AG09309 (cell line): ENCODE measurements at regions not wholly inside any gene's neighbourhood (a gene's known extent, or its start where the extent isn't known, plus 50 kb on each side); places are given as distances from the start of the nearest gene placed in this dataset.
"Not testable (repeated sequence)": the region's sequence is repeated elsewhere in the genome, so short reads cannot be mapped to it uniquely, and the experiment has no call there.

ENCODE experiments used
- DNase-seq: peaks from one replicate; pipeline ENCODE4 v3.0.0-alpha.2; 2010; ENCODE audit warnings: low read depth
- H3K4me3 ChIP-seq: 2 replicates; pipeline ENCODE4 v1.5.1; 2011; ENCODE audit warnings: mild to moderate bottlenecking, low read depth, low read length, moderate library complexity; ENCODE audit not compliant: control insufficient read depth
- TF ChIP-seq, protein P1 (sequence below): IDR thresholded peaks from 2 replicates; pipeline ENCODE4 v1.5.1; 2011; ENCODE audit warnings: mild to moderate bottlenecking, low read depth, low read length, inconsistent platforms; ENCODE audit not compliant: insufficient read depth, control insufficient read depth; ENCODE audit errors: missing control alignments

DNA sequence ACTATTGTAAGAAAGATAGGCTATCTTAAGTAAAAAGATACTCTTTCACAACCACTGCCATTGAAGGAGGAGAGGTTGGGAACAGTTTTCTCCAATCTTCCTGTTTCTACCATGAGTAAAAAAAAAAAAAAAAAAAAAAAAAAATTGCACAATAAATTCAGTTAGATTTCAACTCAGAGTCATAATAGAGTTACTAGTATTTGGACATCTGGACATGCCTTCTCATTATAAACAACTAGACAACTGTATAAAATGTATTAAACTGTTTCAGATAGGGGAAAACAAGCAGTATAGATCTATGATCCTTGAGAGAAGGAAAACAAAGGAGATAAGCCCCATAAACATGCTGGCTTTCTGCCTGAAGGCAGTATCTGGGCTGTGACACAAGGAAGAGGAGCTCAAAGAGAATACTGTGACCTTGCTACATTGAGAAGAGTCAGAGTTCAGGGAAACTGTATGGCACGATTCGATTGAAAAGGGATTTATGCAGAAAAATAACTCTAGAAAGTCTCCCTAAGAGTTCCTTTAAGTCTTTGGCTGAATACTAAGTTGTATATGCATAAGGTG lies 249.2 kb upstream of the POU5F2 start:
- H3K4me3 ChIP-seq = no peak overlapping the region
- DNase-seq = no peak
- TF ChIP-seq, protein P1, sequence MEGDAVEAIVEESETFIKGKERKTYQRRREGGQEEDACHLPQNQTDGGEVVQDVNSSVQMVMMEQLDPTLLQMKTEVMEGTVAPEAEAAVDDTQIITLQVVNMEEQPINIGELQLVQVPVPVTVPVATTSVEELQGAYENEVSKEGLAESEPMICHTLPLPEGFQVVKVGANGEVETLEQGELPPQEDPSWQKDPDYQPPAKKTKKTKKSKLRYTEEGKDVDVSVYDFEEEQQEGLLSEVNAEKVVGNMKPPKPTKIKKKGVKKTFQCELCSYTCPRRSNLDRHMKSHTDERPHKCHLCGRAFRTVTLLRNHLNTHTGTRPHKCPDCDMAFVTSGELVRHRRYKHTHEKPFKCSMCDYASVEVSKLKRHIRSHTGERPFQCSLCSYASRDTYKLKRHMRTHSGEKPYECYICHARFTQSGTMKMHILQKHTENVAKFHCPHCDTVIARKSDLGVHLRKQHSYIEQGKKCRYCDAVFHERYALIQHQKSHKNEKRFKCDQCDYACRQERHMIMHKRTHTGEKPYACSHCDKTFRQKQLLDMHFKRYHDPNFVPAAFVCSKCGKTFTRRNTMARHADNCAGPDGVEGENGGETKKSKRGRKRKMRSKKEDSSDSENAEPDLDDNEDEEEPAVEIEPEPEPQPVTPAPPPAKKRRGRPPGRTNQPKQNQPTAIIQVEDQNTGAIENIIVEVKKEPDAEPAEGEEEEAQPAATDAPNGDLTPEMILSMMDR = no peak

DNA sequence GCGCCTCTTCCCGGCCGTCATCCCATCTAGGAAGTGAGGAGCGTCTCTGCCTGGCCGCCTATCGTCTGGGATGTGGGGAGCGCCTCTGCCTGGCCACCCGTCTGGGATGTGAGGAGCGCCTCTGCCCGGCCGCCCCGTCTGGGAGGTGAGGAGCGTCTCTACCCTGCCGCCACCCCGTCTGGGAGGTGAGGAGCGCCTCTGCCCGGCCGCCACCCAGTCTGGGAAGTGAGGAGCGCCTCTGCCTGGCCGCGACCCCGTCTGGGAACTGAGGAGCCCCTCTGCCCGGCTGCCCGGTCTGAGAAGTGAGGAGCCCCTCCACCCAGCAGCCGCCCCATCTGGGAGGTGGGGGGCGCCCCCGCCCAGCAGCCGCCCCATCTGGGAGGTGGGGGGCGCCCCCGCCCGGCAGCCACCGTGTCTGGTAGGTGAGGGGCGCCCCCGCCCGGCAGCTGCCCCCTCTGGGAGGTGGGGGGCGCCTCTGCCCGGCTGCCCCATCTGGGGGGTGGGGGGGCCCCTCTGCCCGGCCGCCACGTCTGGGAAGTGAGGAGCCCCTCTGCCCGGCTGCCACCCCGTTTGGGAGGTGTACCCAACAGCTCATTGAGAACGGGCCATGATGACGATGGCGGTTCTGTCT lies 244.7 kb upstream of the POU5F2 start:
- not testable (repeated sequence) for H3K4me3 ChIP-seq, DNase-seq

DNA sequence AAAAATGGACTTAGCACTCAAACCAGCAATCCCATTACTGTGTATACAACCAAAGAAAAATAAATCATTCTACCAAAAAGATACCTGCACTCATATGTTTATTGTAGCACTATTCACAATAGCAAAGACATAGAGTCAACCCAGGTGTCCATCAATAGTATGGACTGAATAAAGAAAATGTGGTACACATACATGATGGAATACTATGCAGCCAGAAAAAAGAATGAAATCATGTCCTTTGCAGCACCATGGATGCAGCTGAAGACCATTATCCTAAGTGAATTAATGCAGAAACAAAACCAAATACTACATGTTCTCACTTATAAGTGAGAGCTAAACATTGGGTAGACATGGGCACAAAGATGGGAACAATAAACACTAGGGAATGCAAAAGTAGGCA lies 236.8 kb upstream of the POU5F2 start:
- DNase-seq = no peak
- H3K4me3 ChIP-seq = no peak overlapping the region
- TF ChIP-seq, protein P1 = no peak

DNA sequence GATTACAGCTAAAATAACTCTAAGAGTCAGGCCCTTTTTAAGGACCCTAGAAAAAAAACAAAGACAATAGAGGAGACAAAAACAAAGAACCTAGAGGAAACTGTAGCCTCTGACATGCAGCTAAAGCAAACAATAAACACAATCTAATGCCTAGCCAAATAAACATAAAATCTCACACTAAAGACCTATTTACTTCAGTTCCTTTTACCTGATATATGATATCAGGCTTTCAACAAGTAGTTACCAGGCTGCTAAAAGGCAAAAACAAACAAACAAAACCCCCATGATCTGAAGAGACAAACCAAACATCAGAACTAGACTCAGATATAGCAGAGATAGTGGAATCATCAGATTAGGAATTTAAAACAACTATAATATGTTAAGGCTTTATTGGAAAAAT lies 226.5 kb upstream of the POU5F2 start:
- TF ChIP-seq, protein P1 = no peak
- no peak for DNase-seq

DNA sequence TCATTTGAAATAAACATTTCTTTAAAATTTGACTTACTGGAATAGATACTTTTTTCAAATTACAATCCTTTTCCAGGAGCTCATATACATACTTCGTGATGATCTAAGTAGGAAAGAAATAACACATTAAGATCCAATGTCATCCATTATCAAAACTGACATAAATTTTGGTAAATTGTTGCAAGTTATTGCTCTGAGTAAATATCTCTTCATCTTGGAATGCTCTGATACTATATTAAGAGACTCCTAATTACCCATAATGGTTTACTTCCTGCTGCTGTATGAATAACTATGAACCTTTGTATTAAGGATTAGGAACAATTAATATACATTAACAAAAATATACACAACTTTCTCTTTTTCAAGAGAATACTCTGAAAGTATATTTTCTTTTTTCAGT lies 223.0 kb upstream of the POU5F2 start:
- DNase-seq = no peak
- H3K4me3 ChIP-seq = no peak overlapping the region
- TF ChIP-seq, protein P1 = no peak

More for the DNA sequence above, 226.5 kb upstream of the POU5F2 start:
- H3K4me3 ChIP-seq = no peak overlapping the region

DNA sequence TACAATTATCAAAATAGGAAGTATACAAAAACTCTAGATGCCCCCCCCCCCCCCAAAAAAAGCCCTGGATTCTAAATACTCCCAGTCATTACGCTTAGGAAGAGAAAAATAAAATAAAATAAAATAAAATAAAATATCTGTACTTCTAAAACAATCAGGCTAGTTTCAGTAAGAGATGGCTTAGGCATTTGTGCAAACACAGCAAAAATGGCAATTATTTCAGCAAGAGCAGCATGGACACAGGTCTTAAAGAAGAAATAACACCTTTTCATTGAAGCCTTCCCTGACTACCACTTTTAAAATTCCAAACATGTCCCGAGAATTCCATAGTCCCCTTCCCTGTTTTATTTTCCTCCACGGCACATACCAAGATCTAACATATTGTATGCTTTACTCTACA lies 218.6 kb upstream of the POU5F2 start:
- H3K4me3 ChIP-seq = no peak overlapping the region
- no peak for DNase-seq
- TF ChIP-seq, protein P1 = no peak

DNA sequence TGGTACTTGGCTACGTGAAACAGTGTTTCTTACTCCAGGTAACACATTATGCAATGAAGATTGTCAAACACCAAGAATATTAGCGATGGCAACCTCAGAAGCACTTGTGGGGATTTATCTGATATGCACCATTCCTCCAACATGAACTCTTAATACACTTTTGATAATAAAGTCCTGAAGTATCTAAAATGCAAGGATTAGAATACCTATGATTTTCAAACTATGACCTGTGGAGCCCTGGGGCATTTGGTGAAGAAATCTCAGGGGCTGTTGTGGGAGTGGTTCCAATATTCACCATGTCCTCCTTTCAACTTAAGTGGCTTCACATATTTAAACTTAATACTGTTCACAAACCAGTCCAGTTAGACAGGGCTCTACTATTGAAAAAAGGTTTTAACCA lies 214.6 kb upstream of the POU5F2 start:
- TF ChIP-seq, protein P1 = no peak
- no peak for DNase-seq

More for the DNA sequence above, 214.6 kb upstream of the POU5F2 start:
- no peak overlapping the region for H3K4me3 ChIP-seq
